GM06990 (cell line): ENCODE measurements at regions not wholly inside any gene's neighbourhood (a gene's known extent, or its start where the extent isn't known, plus 50 kb on each side); places are given as distances from the start of the nearest gene placed in this dataset.
A peak's percentile ranks its signal among the peaks of the same experiment; 100 is the strongest.

ENCODE experiments used
- DNase-seq: peaks from one replicate; pipeline ENCODE4 v3.0.0-alpha.2; 2011; ENCODE audit not compliant: insufficient read length; ENCODE audit errors: extremely low read depth
- H3K27me3 ChIP-seq: replicated peaks from 2 replicates; pipeline ENCODE4 v1.6.0; 2011; ENCODE audit warnings: low read length; ENCODE audit not compliant: control insufficient read depth, insufficient read depth
- H3K36me3 ChIP-seq: 2 replicates; pipeline ENCODE4 v1.5.1; 2011; ENCODE audit warnings: low read length; ENCODE audit not compliant: control insufficient read depth, insufficient read depth
- H3K4me3 ChIP-seq: replicated peaks from 2 replicates; pipeline ENCODE4 v1.5.1; 2011; ENCODE audit warnings: low read depth, mild to moderate bottlenecking, control low read depth, low read length
- TF ChIP-seq, protein P1 (sequence below): IDR thresholded peaks from 2 replicates; pipeline ENCODE4 v1.5.1; 2011; ENCODE audit warnings: low read length, control low read depth, mild to moderate bottlenecking, inconsistent platforms; ENCODE audit not compliant: insufficient read depth, poor library complexity, severe bottlenecking

GRCh38 chr1:30600258-30600657 is 123.1 kb downstream of the MATN1 start:
- H3K4me3 ChIP-seq = peak overlapping the region; percentile 18
- TF ChIP-seq, protein P1, sequence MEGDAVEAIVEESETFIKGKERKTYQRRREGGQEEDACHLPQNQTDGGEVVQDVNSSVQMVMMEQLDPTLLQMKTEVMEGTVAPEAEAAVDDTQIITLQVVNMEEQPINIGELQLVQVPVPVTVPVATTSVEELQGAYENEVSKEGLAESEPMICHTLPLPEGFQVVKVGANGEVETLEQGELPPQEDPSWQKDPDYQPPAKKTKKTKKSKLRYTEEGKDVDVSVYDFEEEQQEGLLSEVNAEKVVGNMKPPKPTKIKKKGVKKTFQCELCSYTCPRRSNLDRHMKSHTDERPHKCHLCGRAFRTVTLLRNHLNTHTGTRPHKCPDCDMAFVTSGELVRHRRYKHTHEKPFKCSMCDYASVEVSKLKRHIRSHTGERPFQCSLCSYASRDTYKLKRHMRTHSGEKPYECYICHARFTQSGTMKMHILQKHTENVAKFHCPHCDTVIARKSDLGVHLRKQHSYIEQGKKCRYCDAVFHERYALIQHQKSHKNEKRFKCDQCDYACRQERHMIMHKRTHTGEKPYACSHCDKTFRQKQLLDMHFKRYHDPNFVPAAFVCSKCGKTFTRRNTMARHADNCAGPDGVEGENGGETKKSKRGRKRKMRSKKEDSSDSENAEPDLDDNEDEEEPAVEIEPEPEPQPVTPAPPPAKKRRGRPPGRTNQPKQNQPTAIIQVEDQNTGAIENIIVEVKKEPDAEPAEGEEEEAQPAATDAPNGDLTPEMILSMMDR = no peak
- H3K36me3 ChIP-seq = no peaks in the 10 kb centered on the region
- H3K27me3 ChIP-seq = no peaks in the 10 kb centered on the region
- no peak for DNase-seq

DNA sequence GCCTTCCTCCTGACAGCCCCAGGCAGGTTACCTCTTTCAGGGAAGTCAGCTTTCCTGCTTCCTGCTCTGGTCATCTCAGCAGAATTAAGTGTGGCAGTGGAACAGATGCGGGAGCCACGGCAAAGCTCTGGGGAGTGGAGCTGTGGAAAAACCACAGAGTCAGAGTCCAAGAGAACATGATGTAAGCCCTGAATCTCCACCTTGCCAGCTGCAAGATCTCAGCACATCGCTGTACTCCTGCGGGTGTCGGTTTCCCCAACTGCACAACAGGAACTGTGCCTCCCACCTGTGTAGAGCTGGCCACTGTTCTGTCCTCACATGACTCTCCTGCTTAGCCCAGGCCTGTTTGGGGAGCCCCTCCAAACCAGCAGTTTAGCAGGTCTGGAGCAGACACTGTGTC is 123.7 kb downstream of the MATN1 start:
- no peaks in the 10 kb centered on the region for H3K36me3 ChIP-seq
- no peak for DNase-seq
- TF ChIP-seq, protein P1 = no peak
- no peak overlapping the region for H3K4me3 ChIP-seq
- no peaks in the 10 kb centered on the region for H3K27me3 ChIP-seq

GRCh38 chr1:30598571-30599114 is 124.7 kb downstream of the MATN1 start:
- TF ChIP-seq, protein P1 = no peak
- Histone ChIP-seq H3K27me3 (no peaks in the 10 kb centered on the region), H3K4me3 (no peak overlapping the region), H3K36me3 (no peaks in the 10 kb centered on the region)
- DNase-seq = no peak

DNA sequence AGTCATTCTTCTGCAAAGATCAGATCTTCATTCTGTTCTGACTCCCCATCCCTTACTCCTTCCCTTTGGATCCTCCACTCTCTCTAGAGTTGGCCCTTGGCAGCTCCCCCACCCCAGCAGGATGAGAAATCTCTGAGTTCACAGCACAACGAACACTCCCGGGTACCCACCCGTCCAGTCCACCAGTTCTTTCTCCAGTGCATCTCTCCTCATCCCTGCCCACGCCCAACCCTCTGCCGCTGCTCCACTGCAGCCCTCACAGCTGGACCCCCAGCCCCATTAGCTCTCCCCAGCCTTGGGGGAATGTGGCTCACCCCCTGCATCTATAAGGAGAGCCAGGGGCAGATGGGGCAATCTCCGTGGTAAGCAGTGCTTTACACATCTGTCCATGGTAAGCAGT is 125.7 kb downstream of the MATN1 start:
- Histone ChIP-seq H3K27me3 (no peaks in the 10 kb centered on the region), H3K36me3 (no peaks in the 10 kb centered on the region), H3K4me3 (no peak overlapping the region)
- TF ChIP-seq, protein P1 = no peak
- DNase-seq = no peak

DNA sequence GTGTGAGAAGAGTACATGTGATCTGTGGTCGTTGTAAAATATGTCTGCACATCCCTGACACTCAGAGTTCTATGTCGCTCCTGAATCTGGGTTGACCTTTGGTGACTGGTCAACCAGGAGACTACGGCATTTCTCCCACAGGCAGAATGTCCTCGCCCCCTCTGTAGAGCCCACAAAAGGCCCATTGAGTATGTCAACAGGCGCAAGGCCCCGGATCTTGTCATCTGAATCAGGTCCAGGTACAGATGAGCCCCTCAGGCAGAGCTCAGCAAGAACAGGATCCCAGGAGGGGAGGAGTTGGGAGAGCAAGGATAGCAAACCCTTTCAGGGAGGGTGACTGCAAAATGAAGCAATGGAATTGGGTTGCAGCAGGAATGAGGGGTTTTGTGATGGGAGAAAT is 126.5 kb downstream of the MATN1 start:
- TF ChIP-seq, protein P1 = no peak
- H3K36me3 ChIP-seq = no peaks in the 10 kb centered on the region
- no peaks in the 10 kb centered on the region for H3K27me3 ChIP-seq
- no peak overlapping the region for H3K4me3 ChIP-seq
- no peak for DNase-seq

DNA sequence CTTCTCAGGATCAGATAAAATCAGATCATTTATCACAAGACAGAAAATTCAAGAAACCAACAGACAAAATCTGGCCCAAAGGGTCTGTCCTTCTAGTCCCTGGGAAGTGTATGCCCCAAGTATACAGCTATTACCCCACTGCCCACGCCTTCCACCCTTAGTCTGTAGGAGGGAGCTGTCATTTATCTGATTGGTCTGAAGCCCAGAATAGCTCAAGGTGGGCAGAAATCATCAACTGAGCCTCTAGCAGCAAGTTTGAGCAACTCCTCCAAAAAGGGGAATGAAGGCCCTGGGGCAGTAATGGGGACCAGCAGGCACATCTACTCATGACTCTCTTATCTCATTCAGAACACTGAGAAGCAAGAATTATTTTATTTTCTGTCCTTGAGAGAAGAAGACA is 126.9 kb downstream of the MATN1 start:
- TF ChIP-seq, protein P1 = no peak
- no peaks in the 10 kb centered on the region for H3K36me3 ChIP-seq
- no peak overlapping the region for H3K4me3 ChIP-seq
- no peaks in the 10 kb centered on the region for H3K27me3 ChIP-seq
- no peak for DNase-seq
